ENCODE measurements at regions not wholly inside any gene's neighbourhood (a gene's known extent, or its start where the extent isn't known, plus 50 kb on each side); places are given as distances from the start of the nearest gene placed in this dataset.

DNA sequence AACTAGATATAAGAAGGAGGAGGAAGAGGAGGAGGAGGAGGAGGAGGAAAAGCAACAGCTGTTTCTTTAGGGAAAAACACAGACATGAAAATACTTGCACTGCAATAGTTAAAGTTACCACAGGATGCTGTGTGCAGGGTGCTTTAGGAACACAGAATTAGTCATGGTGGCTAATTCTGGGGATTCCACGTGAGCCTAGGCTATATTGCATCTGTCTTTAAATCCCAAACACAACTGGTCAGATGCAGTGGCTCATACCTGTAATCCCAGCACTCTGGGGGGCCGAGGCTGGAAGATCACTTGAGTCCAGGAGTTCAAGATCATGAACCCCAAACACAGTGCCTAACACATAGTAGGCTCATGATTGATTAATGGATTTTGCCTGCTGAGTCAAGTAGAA lies 155.3 kb upstream of the C16orf82 start:
- TF ChIP-seq, protein P1, sequence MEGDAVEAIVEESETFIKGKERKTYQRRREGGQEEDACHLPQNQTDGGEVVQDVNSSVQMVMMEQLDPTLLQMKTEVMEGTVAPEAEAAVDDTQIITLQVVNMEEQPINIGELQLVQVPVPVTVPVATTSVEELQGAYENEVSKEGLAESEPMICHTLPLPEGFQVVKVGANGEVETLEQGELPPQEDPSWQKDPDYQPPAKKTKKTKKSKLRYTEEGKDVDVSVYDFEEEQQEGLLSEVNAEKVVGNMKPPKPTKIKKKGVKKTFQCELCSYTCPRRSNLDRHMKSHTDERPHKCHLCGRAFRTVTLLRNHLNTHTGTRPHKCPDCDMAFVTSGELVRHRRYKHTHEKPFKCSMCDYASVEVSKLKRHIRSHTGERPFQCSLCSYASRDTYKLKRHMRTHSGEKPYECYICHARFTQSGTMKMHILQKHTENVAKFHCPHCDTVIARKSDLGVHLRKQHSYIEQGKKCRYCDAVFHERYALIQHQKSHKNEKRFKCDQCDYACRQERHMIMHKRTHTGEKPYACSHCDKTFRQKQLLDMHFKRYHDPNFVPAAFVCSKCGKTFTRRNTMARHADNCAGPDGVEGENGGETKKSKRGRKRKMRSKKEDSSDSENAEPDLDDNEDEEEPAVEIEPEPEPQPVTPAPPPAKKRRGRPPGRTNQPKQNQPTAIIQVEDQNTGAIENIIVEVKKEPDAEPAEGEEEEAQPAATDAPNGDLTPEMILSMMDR (IDR thresholded peaks at IDR 0.05; ENCODE audit: insufficient read depth, missing control alignments) = no peak
- DNase-seq (ENCODE audit: insufficient read length, low spot score) = no peak
- no peak for FAIRE-seq

DNA sequence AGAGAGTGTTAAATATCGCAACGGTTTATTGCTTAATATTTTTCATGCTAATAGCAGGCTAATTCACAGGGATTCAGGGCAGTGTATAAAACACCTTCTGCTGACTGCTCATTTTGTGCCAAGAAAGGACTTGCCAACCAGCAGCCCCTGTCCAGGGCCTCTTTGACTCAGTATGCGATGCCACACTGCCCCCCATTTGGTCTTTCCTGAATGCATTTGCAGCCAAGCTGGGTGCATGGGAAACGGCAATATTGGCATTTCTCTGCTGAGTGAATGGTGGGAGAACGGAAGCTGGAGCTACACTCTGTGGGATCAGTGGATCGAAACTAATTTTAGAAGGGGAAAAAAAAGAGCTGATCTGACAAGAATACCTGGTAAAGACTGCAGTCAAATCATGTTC lies 152.9 kb upstream of the C16orf82 start:
- DNase-seq (ENCODE audit: insufficient read length, low spot score) (no peak), FAIRE-seq (no peak)
- TF ChIP-seq, protein P1 (IDR thresholded peaks at IDR 0.05; ENCODE audit: insufficient read depth, missing control alignments) = no peak

DNA sequence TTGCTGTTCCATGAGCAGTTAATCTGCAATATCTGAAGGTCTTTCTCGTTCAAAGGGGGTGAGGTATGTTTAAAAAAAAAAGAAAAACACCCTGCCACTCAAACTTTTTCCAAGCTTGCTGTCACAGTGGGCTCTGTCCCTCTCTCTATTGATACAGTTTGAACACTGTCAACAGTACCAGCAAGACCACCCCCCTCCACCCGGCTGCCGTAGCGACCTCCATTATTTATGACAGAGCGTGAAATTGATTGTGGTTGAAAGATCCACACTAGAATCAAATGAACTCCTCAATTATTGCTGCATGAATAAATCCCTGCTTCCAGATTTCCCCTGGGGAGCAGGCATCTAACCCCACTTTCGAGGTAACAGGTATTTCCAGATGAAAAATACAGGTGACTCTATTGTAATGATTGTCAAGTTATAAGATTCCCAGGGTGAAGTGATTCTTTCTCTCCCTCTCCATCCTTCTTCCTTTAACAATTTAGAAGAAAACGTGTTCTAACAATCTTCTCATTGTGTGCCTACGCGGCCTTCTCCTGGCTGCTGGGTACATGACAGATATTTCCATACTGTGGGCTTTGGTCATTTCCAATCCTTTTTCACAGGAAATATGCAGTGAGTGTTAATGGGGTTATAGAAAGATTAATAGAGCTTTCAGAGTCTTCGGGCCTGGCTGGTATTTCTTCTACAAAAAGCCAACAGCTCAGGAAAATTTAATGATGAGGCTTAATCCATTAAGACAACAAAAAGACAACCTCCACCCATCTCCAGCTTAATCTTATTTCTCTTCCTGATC lies 135.7 kb upstream of the C16orf82 start:
- no peak for FAIRE-seq
- DNase-seq (ENCODE audit: insufficient read length, low spot score) = no peak
- TF ChIP-seq, protein P1 (IDR thresholded peaks at IDR 0.05; ENCODE audit: insufficient read depth, missing control alignments) = no peak

DNA sequence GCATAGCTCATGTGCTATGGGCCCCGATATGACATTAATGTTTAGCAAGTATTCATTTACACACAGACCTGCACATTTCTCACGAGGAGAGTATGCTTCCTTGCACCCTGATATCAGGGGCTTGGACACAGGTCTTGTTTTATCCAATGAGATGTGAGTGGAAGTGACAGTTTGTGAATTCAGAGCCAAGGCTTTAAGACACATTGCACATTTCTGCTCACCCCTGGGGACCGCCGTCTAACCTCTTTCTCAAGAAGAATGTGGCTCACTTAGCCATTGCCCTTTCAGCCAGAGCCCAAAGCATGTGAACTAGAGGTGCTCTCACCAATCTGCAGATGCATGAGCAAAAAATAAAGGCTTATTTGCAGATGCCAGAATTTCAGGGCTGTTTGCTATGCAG lies 116.1 kb upstream of the C16orf82 start:
- TF ChIP-seq, protein P1 (IDR thresholded peaks at IDR 0.05; ENCODE audit: insufficient read depth, missing control alignments) = no peak
- FAIRE-seq = no peak
- DNase-seq (ENCODE audit: insufficient read length, low spot score) = no peak

DNA sequence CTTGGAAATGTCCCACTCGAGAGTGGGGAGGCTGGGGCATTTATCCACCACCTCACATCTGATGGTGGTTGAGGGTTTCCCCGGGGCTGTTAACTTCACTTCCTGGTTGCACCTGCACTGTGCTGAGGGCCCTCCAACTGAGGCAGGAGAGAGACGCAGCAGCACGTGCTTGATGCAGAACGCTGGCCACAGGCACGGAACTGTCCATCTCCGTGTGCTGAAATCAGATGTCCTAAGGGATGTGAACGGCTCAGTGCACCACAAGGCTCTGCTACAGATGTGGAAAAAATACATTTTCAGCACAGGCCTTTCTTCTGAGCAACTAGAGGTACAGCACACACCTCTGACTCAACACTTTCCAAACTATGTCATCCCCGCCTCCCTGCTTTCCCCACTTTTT lies 114.8 kb upstream of the C16orf82 start:
- FAIRE-seq (no peak), DNase-seq (ENCODE audit: insufficient read length, low spot score) (no peak)
- TF ChIP-seq, protein P1 (IDR thresholded peaks at IDR 0.05; ENCODE audit: insufficient read depth, missing control alignments) = no peak

DNA sequence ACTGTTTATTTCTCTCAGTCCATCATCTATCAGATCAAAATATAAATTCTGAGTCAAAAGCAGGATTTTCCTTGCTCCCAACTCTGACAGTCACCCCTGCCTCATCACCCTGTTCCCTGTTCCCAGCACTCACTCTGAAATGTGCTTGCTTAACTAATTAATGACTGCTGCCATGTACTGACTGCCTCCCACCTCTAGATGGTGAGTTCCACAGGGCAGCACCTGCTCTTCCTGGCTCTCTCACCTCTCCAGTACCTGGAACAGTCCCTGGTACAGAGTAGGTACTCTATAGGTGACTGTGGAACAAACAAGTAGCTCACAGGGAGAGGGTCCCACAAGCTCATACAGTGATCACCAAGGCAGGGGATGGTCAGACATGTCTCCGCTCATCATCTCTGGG lies 114.3 kb upstream of the C16orf82 start:
- no peak for DNase-seq (ENCODE audit: insufficient read length, low spot score)
- no peak for FAIRE-seq
- TF ChIP-seq, protein P1 (IDR thresholded peaks at IDR 0.05; ENCODE audit: insufficient read depth, missing control alignments) = no peak

DNA sequence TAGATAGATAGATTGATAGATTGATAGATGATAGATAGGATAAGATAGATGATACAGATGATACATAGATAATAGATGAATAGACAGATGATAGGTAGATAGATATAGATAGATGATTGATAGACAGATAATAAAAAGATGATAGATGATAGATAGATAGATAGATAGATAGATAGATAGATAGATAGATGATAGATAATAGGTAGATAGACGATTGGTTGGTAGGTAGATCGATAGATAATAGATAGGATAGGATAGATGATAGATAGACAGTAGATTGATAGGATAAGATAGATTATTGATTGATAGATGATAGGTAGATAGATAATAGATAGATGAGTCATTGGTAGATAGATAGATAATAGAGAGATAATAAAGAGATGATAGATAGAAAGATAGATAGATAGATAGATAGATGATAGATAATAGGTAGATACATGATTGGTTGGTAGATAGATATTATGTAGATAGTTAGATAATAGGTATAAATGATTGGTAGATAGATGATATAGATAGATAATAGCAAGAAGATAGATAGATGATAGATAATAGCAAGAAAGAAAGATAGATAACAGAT lies 109.4 kb upstream of the C16orf82 start:
- TF ChIP-seq, protein P1 (IDR thresholded peaks at IDR 0.05; ENCODE audit: insufficient read depth, missing control alignments) = no peak
- FAIRE-seq (no peak), DNase-seq (ENCODE audit: insufficient read length, low spot score) (no peak)

Data from D721Med (cell line).